ENCODE measurements at regions not wholly inside any gene's neighbourhood (a gene's known extent, or its start where the extent isn't known, plus 50 kb on each side); places are given as distances from the start of the nearest gene placed in this dataset.

GRCh38 chr14:104385531-104386101 is 193.9 kb upstream of the C14orf180 start:
- TF ChIP-seq, protein P1, sequence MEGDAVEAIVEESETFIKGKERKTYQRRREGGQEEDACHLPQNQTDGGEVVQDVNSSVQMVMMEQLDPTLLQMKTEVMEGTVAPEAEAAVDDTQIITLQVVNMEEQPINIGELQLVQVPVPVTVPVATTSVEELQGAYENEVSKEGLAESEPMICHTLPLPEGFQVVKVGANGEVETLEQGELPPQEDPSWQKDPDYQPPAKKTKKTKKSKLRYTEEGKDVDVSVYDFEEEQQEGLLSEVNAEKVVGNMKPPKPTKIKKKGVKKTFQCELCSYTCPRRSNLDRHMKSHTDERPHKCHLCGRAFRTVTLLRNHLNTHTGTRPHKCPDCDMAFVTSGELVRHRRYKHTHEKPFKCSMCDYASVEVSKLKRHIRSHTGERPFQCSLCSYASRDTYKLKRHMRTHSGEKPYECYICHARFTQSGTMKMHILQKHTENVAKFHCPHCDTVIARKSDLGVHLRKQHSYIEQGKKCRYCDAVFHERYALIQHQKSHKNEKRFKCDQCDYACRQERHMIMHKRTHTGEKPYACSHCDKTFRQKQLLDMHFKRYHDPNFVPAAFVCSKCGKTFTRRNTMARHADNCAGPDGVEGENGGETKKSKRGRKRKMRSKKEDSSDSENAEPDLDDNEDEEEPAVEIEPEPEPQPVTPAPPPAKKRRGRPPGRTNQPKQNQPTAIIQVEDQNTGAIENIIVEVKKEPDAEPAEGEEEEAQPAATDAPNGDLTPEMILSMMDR (conservative IDR thresholded peaks at IDR 0.05; ENCODE audit: low read depth, low read length), result no peak
- TF ChIP-seq EZH2 (IDR thresholded peaks at IDR 0.05; ENCODE audit: borderline replicate concordance, low read depth, low read length, poor library complexity, severe bottlenecking), result no peak
